ENCODE measurements at regions not wholly inside any gene's neighbourhood (a gene's known extent, or its start where the extent isn't known, plus 50 kb on each side); places are given as distances from the start of the nearest gene placed in this dataset.

DNA sequence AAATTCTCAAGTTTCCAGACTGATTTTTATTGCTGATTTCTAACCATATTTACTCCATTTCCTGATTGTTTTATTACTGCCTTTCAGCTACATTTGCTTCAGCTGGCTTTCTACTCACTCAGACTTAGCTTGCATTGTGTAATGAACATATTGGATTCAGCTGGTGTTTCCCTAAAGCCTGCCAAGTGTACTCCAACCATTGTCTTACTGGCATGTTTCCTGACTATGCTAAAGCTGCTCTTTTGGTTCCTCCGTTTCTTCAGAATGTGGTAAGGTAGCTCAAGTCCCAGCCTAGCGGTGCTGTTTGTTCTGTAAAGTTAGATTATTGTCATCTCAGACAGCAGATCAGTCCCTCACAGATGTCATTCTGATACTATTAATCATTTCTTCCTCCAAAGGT, 53.1 kb upstream of the GLRA2 start:
- DNase-seq (ENCODE audit: low read depth), result no peak

DNA sequence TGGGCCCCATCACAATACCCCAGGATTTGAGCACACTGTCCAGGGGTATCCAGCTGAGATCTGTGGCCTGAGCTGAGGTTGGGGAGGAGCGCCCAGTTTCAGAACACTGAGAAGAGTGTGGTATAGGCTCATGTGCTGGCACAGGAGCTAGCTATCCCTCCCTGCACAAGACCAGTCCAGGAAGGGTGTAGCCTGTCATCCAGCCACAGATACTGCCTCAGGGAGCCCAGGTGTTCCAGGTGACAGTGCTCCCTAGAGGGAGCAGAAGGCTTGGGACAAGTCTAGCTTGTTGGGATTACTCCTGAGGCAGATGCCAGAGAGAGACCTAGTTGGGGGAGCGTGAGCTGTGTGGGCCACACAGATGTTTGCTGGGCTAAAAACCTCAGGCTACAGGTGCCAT, 79.6 kb upstream of the GLRA2 start:
- DNase-seq (ENCODE audit: low read depth), result no peak

DNA sequence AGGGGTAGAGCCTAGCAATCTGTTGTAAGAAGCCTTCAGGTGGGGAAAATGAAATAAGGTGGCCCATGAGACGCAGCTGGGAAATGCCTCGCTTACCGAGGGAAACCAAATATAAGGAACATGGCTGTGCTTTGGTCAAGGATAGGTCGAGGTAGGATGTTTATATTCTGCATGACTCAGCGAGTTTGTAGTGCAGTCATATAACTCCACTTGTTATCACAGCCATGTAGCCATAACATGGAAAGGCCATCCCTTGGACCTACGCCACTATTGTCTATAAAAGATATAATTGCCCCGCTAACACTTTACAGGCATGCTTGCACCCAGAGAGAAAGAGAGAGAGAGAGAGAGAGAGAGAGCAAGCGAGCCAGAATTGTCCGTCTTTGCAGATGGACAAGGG, 80.9 kb upstream of the GLRA2 start:
- no peak for DNase-seq (ENCODE audit: low read depth)

DNA sequence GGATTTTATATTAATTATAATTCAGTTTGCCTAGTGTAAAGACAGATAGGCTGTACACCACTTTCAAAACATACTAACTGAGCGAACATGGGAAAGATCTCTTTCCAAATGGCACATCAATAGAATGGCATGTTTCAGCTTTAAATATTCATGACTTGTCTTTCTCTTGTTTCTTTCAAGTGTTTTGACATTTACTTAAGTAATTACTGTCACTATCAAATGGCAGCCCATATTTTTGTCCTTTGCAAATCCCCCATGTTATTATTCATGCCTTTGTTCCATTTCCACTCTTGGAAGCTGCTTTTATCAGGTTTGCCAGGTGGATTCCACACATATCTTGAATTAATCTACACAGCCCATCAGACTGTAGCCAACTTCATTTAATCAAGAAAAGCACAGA, 89.2 kb upstream of the GLRA2 start:
- no peak for DNase-seq (ENCODE audit: low read depth)

GRCh38 chrX:14427614-14428013, 101.7 kb upstream of the GLRA2 start:
- DNase-seq (ENCODE audit: low read depth), result no peak

DNA sequence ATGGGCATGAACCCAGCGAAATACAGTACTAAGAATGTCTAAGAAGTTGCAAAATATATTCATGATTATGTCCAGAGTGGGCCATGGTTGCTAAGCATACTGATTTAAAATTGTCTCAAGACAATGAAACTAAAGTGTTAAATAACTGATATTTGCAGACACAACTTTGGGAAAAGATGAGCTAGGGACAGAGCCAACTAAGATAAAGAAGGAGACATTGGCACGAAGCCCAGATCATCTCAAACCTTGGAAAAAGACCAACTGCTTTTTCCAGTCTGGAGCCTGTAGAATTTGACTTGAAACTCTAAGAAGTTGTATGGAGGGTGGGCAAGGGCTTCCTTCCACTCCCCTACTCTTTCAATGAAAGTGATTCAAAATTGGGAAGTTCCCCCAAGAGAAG, 108.5 kb upstream of the GLRA2 start:
- no peak for DNase-seq (ENCODE audit: low read depth)

DNA sequence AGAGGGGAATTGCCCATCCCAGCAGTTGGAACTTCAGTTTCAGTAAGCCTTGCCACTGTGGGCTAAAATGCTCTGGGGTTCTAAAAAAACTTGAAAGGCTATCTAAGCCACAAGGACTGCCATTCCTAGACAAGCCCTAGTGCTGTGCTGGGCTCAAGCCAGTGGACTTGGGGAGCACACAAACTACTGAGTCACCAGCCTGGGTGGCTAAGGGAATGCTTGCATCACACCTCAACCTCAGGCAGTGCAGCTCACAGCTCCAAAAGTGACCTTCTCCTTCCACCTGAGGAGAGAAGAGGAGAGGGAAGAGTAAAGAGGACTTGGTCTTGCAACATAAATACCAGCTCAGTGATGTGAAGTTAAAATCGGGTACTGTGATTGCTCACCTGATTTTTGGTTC, 116.7 kb upstream of the GLRA2 start:
- DNase-seq (ENCODE audit: low read depth), result no peak

DNA sequence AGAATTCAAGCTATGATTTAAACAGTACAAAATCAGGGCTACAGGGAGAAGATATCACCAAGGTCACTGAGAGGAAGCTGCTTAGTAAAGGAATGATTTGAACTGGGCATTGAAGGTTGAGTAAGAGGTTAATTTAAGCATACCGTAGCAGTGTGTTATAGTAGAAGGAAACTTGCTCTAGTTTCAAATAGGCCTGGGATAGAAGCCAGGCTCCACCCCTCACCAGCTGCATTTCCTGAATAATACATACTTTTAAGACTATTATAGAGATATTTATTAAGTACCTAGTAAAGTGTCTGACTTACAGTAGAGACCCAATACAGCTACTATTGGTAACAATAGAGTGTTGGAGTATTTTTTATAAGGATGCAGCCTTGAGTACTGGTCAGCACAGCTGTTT, 118.0 kb upstream of the GLRA2 start:
- no peak for DNase-seq (ENCODE audit: low read depth)

DNA sequence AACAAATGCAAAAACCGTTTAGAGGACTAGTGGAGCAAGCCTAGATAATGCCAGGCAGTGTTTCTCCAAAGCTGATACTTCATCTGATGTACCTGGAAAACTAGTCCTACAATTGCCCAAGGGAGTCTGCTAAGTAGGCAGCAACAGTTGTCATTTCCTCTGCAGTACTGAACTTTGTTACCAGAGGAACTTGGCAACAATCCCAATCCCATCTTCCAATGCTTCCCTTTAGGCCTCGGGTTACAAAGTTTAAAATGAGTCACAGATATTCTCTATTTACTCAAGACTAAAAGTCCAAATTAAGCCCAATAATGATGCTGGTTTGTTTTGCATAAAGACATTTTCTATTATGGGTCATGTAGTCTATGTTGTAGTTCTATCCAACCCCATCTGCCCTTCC, 120.0 kb upstream of the GLRA2 start:
- no peak for DNase-seq (ENCODE audit: low read depth)

DNA sequence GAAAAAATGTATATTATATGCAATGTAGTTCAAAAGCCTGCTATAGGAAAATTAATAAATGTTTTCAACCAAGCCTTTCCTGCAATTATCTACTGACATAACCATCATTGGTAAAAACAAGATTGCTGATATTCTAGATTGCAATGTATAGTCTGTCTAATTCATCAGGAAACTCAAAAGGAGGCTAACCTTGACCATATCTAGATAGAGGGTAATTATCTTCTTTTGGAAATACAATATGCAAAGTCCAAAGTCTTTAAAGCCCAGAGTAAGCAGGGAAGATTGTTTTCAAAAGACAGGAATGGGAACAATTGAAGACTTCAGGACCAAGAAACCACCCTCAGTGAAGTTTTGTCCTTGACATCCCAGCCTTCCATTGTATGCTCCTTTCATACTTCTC, 123.1 kb upstream of the GLRA2 start:
- DNase-seq (ENCODE audit: low read depth), result no peak

- no peak for DNase-seq (ENCODE audit: low read depth)
Measured at GRCh38 chrX:14398725-14399124, 130.6 kb upstream of the GLRA2 start.

DNA sequence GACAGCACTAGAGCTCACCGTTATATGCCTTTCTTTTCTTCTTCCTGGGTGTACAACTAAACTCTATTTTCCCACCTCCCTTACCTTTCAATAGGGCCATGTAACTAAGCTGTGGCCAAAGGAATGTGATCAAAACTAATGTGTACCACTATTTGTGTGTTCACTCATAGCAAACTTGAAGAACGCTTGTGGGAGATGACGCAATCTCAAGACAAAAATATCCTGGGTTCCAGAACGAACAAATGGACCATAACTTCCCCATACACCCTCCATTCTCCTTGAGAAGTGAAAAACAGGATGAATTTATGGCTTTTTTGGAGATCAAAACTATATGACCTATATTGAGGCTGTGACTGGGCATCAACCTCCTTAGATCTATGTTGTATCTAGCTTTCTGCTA, 139.7 kb upstream of the GLRA2 start:
- no peak for DNase-seq (ENCODE audit: low read depth)

DNA sequence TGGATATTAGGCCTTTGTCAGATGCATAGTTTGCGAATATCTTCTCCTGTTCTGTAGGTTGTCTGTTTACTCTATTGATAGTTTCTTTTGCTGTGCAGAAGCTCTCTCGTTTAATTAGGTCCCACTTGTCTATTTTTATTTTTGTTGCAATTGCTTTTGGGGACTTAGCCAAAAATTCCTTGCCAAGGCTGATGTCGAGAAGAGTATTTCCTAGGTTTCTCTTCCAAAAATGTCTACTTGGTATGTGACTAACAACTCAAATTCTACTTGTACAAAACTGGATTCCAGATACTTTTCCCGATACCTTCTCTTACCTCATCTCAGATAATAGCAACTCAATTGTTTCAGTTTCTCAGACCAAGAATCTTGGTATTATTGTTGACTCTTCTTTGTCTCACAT, 142.4 kb upstream of the GLRA2 start:
- DNase-seq (ENCODE audit: low read depth), result no peak

- no peak for DNase-seq (ENCODE audit: low read depth)
Measured at GRCh38 chrX:14380044-14380443, 149.3 kb upstream of the GLRA2 start.

DNA sequence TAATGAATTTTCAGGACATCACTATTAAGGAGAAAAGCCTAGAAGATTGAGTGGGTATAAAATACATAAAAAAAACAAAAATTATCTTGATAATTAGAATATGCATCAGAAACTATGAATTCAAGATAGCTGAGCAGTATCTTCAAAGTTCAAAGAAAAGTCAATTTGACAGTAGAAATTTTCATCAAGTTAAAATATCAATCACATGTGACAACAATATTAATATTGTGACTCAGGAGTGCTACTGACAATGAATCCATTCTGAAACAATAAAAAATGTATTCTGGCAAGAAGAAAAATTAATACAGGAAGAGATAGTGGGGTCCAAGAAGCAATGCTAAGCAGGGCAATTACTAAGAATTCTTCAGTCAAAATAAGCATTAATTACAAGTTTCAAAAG, 151.9 kb upstream of the GLRA2 start:
- no peak for DNase-seq (ENCODE audit: low read depth)

GRCh38 chrX:14363728-14364127, 165.6 kb upstream of the GLRA2 start:
- no peak for DNase-seq (ENCODE audit: low read depth)

DNA sequence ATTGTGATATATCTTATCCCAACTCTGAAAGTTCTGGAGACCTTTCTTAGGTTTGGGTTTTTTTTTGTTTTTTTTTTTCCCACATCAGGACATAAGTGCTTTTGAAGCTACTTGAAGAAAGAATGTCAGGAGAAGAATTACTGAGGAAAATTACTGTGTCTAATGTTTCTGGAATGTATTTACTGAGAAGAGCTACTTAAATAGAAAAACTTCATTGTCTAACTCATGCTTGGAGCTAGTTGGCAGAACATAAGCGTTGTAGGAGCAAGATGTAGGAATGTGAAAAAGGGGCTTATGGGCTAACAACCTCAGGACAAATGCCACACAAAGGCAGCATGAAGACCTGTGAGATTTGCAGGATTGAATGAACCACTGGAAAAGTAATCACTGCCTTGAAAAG, 166.6 kb upstream of the GLRA2 start:
- DNase-seq (ENCODE audit: low read depth), result no peak

DNA sequence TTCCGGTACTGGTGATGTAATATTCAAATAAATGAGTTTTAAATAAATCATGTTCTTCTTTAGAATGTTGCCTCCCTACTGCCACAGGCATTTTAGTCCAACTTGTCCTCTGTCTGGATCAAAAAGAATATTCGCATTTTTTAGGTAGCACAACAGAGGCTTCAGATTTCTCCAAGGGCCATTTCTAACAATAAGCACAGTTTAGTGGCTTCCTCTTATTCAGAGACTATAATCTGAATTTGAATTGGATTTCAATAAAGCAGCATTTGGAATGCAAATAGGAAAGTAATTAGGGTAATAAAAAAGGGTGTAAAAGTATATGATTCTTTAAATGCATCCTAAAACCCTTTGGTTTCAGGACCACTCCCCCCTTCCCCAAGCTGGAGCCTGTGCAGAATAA, 167.9 kb upstream of the GLRA2 start:
- DNase-seq (ENCODE audit: low read depth), result no peak

GRCh38 chrX:14359727-14360126, 169.6 kb upstream of the GLRA2 start:
- no peak for DNase-seq (ENCODE audit: low read depth)

GRCh38 chrX:14359316-14359715, 170.0 kb upstream of the GLRA2 start:
- DNase-seq (ENCODE audit: low read depth), result no peak

DNA sequence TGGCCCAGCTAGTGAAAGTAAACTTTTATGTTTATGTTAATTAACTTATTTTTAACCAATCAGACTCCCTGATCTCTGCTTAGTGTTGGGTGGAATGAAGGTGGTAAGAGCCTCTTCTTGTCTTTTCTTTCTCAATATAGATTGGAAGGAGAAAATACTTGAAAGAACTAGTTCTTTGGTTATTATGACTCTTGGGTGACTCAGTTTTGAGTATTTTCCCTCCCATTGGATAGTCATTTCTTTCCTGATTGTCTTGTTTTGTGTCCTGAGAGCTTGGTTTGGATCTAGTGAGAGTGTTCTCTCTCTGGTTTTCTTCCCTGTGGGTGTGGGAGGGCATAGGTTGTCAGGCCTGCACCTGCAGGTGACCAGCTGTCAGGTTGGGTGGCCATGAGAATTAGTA, 172.0 kb upstream of the GLRA2 start:
- DNase-seq (ENCODE audit: low read depth), result no peak

DNA sequence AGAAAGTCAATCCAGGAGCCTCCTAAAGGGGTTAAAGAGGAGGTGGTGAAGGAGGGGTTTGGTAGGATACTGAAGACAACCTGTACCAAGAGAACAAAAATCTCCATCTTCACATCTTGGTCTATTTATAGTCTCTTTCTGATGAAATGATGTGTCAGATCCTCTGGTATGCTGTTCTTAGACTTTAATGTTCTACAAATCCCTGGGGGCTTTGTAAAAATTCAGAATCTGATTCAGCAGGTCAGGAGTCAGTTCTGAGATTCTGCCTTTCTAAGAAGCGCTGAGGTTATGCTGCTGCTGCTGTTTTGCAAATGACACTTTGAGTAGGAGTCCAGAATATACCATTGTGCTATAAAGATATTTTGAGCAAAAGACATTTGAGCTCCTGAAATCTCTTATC, 172.9 kb upstream of the GLRA2 start:
- DNase-seq (ENCODE audit: low read depth), result no peak

GRCh38 chrX:14355556-14355955, 173.8 kb upstream of the GLRA2 start:
- DNase-seq (ENCODE audit: low read depth), result no peak

GRCh38 chrX:14354521-14354920, 174.8 kb upstream of the GLRA2 start:
- no peak for DNase-seq (ENCODE audit: low read depth)

DNA sequence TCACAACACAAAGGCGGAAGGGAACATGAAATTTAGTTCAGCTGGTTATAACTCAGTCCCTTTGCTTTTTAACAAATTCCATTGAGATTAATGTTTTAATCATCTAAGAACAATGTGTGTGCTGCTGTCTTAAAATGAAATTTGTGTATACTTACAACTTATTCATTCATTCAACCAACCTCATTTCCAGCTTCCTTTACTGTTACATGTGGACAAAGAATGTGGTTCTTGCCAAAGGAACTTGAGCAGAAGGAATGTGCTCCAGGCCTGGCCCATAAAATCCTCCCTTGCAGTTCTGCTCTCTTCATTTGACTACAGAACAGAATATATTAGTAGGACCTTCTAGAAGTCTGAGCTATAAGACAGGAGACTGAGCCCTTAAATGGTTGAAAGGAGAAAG, 176.8 kb upstream of the GLRA2 start:
- DNase-seq (ENCODE audit: low read depth), result no peak

All from activated T-cell treated with anti-CD3 and anti-CD28 coated beads for 1 hour (primary cell).